ENCODE measurements at regions not wholly inside any gene's neighbourhood (a gene's known extent, or its start where the extent isn't known, plus 50 kb on each side); places are given as distances from the start of the nearest gene placed in this dataset.

DNA sequence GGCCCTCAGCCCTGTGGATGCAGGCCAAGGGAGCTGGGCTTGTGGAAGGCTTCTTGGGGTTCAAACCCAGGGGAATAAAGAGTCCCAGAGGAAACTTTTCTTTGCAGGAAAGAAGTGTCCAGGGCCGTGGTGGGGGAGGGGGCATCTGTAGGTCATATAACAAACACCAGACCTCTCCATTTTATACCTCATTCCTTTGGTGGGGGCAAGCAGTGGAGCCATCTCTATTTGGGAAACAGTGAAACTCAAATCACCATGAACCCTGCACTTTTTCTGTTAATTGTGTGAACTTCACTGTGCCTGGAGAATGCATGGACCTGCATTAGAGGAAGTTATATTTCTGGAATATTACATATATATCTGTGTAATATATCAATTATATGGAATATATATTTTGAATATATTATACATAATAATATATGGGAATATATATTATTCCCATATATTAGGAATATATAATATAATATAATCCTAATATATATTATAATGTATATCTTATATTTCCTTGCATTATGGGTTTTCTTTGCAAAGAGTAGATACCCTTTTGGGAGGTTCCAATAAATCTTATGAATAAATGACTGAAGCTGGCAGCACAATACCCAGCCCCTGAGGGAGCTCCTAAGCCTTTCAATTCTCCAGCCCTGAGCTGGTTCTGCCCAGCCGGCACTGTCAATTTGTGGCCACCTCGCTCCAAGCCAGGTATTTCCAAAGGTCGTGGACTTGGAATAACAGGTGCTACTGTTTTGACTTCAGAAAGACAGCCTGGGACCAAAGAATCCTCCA, 97.7 kb upstream of the PKDCC start:
- Histone ChIP-seq H3K4me3 (no peak overlapping the region), H2AFZ (no peak overlapping the region), H3K4me2 (no peak overlapping the region), H4K20me1 (ENCODE audit: insufficient read depth) (no peaks in the 10 kb centered on the region), H3F3A (ENCODE audit: insufficient read depth, low read depth) (peaks cover 6% of the 10 kb centered on the region; the same call in 1 of the 2 replicates), H3K79me2 (ENCODE audit: low read depth) (no peaks in the 10 kb centered on the region), H3K4me1 (replicated peaks; ENCODE audit: insufficient read depth) (peaks cover 26% of the 10 kb centered on the region), H3K9me2 (ENCODE audit: insufficient read depth) (no peaks in the 10 kb centered on the region), H3K27me3 (ENCODE audit: insufficient read depth, low read depth) (no peaks in the 10 kb centered on the region), H3K36me3 (ENCODE audit: low read depth) (no peaks in the 10 kb centered on the region), H3K27ac (no peak overlapping the region), H3K9me3 (ENCODE audit: insufficient read depth, low read depth) (no peaks in the 10 kb centered on the region)
- BruUV-seq (replicated peaks), result no TSS peak
- POLR2A ChIA-PET (ENCODE audit: unreplicated experiment), result no interaction called here
- TF ChIP-seq, protein P1, sequence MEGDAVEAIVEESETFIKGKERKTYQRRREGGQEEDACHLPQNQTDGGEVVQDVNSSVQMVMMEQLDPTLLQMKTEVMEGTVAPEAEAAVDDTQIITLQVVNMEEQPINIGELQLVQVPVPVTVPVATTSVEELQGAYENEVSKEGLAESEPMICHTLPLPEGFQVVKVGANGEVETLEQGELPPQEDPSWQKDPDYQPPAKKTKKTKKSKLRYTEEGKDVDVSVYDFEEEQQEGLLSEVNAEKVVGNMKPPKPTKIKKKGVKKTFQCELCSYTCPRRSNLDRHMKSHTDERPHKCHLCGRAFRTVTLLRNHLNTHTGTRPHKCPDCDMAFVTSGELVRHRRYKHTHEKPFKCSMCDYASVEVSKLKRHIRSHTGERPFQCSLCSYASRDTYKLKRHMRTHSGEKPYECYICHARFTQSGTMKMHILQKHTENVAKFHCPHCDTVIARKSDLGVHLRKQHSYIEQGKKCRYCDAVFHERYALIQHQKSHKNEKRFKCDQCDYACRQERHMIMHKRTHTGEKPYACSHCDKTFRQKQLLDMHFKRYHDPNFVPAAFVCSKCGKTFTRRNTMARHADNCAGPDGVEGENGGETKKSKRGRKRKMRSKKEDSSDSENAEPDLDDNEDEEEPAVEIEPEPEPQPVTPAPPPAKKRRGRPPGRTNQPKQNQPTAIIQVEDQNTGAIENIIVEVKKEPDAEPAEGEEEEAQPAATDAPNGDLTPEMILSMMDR (conservative IDR thresholded peaks at IDR 0.05), result no peak
- TF ChIP-seq EZH2 (IDR thresholded peaks at IDR 0.05; ENCODE audit: low read depth), result no peak
- CTCF ChIA-PET, result no interaction called here
- DNase-seq, result no peak
- intact Hi-C loops (cut with micrococcal nuclease; ENCODE audit: unreplicated experiment), result no loop called here

- H3K9me3 ChIP-seq (ENCODE audit: insufficient read depth, low read depth), result no peaks in the 10 kb centered on the region
- H3K27ac ChIP-seq, result no peak overlapping the region
- no peak for TF ChIP-seq EZH2 (IDR thresholded peaks at IDR 0.05; ENCODE audit: low read depth)
- TF ChIP-seq, protein P1 (conservative IDR thresholded peaks at IDR 0.05), result no peak
- BruUV-seq (replicated peaks), result no TSS peak
- no peak overlapping the region for H3K4me3 ChIP-seq
- ChIA-PET CTCF (no interaction called here), POLR2A (ENCODE audit: unreplicated experiment) (no interaction called here)
- no peak overlapping the region for H2AFZ ChIP-seq
- intact Hi-C loops (cut with micrococcal nuclease; ENCODE audit: unreplicated experiment), result no loop called here
- no peak for DNase-seq
- H3K27me3 ChIP-seq (ENCODE audit: insufficient read depth, low read depth), result no peaks in the 10 kb centered on the region
- H3K4me1 ChIP-seq (replicated peaks; ENCODE audit: insufficient read depth), result peaks cover 29% of the 10 kb centered on the region
- no peaks in the 10 kb centered on the region for H3K36me3 ChIP-seq (ENCODE audit: low read depth)
- no peaks in the 10 kb centered on the region for H4K20me1 ChIP-seq (ENCODE audit: insufficient read depth)
- no peak overlapping the region for H3K4me2 ChIP-seq
- H3F3A ChIP-seq (ENCODE audit: insufficient read depth, low read depth), result peaks cover 6% of the 10 kb centered on the region; the same call in 1 of the 2 replicates
- no peaks in the 10 kb centered on the region for H3K79me2 ChIP-seq (ENCODE audit: low read depth)
- H3K9me2 ChIP-seq (ENCODE audit: insufficient read depth), result no peaks in the 10 kb centered on the region
These were observed 97.2 kb upstream of the PKDCC start for GRCh38 chr2:41950666-41950960.

DNA sequence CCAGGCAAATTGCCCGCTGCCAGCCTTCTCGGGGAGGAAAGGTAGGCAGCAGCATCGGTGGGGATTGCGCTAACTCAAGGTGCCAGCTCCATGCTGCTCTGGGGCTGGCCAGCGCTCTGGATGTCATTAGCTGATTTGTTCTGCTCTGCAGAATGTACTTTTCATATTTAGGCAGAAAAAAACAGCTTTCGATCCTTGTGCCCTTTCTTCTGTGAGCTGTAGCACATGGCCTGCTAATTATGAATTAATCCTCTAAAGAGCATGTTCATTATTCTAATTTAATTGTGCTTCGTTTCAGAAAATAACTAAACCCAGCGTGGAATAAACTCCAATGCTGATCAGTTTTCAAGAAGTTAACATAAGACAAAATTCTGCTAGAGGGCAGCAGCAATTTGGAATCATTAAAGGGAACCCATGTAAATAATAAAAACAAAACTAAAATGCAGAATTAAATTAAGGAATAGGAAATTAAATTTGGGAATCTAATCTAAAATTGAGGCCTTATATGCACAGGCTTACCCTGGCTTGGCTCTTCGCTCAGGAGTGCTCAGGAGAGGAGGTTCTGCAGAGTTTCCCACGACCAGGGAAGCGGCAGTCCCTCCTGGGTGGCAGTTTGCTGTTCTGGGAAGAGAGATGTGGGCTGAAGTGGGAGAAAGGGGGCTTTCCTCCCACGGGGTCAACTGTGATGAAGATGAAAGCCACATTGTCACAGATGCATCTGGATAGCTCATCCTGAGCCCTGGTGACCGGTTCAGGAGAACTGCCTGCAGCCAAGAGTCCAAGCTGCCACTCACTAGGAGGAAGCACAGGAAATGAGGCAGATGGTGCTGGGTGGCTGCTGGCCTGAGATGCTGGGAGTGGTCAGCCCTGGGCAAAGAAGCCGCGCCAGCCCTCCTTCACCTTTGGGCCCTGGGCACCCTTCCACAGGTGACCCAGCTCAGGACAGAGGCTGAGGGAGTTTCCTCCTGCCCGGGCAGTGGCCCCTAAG, 93.2 kb upstream of the PKDCC start:
- no TSS peak for BruUV-seq (replicated peaks)
- no peaks in the 10 kb centered on the region for H3K9me2 ChIP-seq (ENCODE audit: insufficient read depth)
- no peak for TF ChIP-seq EZH2 (IDR thresholded peaks at IDR 0.05; ENCODE audit: low read depth)
- H3K79me2 ChIP-seq (ENCODE audit: low read depth), result no peaks in the 10 kb centered on the region
- ChIA-PET CTCF (no interaction called here), POLR2A (ENCODE audit: unreplicated experiment) (interaction anchor here (0.7 kb wide), 1 partner anchor 19 kb away, joined by 5 read pairs; no protein-coding TSS in a partner anchor)
- H3K27ac ChIP-seq, result peak overlapping the region; percentile 32; the same call in 1 of the 2 replicates
- H3K9me3 ChIP-seq (ENCODE audit: insufficient read depth, low read depth), result no peaks in the 10 kb centered on the region
- H3K4me1 ChIP-seq (replicated peaks; ENCODE audit: insufficient read depth), result peaks cover 39% of the 10 kb centered on the region
- H3K4me3 ChIP-seq, result no peak overlapping the region
- H3K4me2 ChIP-seq, result no peak overlapping the region
- intact Hi-C loops (cut with micrococcal nuclease; ENCODE audit: unreplicated experiment), result no loop called here
- peak overlapping the region; percentile 16; the same call in 1 of the 2 replicates for H2AFZ ChIP-seq
- no peaks in the 10 kb centered on the region for H3K27me3 ChIP-seq (ENCODE audit: insufficient read depth, low read depth)
- H3F3A ChIP-seq (ENCODE audit: insufficient read depth, low read depth), result peaks cover 6% of the 10 kb centered on the region; the same call in 1 of the 2 replicates
- DNase-seq, result no peak
- no peaks in the 10 kb centered on the region for H4K20me1 ChIP-seq (ENCODE audit: insufficient read depth)
- H3K36me3 ChIP-seq (ENCODE audit: low read depth), result no peaks in the 10 kb centered on the region

Data from PC-9 (cell line).